B cell (primary cell): ENCODE measurements at regions not wholly inside any gene's neighbourhood (a gene's known extent, or its start where the extent isn't known, plus 50 kb on each side); places are given as distances from the start of the nearest gene placed in this dataset.
"Not testable (repeated sequence)": the region's sequence is repeated elsewhere in the genome, so short reads cannot be mapped to it uniquely, and the experiment has no call there.

Experiments
- CTCF ChIP-seq: fragments of 200-600 bp; IDR thresholded peaks from one replicate; pipeline ENCODE4 v1.8.0; 2022; ENCODE audit warnings: antibody characterized with exemption, mild to moderate bottlenecking
- EZH2 ChIP-seq: IDR thresholded peaks from 2 replicates; pipeline ENCODE4 v1.6.1; 2012; ENCODE audit warnings: borderline replicate concordance, low read depth, mild to moderate bottlenecking, moderate library complexity, low read length; ENCODE audit not compliant: insufficient read depth, poor library complexity, severe bottlenecking

DNA sequence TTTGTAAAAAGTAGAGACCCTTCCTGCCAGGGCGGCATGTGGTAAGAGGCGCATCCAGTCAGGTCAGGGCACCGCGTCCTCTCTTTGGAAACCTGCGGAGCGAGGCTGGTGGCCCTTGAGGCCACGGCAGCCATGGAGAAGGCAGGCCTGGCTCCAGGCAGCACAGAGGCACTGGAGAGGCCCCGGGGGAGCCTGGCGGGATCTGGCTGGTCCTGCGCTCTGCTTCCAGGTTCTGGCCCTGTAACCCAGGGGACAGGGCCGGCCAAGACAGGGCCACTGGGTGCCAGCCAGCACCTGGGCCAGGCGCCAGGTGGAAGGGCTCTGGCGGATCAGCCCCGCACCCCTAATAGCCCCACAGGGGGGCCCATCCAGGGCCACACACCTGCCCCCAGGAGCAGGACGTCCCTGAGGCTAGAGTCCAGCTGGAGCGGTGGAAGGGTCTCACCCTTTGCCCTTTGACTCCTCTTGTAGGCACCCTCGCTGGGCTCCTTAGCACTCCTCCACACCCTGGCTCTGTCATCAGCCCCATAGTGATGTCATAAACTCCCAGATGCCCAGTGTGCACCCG is 272.4 kb upstream of the NRSN1 start:
- TF ChIP-seq CTCF, EZH2: not testable (repeated sequence)
